ENCODE measurements at regions not wholly inside any gene's neighbourhood (a gene's known extent, or its start where the extent isn't known, plus 50 kb on each side); places are given as distances from the start of the nearest gene placed in this dataset.

DNA sequence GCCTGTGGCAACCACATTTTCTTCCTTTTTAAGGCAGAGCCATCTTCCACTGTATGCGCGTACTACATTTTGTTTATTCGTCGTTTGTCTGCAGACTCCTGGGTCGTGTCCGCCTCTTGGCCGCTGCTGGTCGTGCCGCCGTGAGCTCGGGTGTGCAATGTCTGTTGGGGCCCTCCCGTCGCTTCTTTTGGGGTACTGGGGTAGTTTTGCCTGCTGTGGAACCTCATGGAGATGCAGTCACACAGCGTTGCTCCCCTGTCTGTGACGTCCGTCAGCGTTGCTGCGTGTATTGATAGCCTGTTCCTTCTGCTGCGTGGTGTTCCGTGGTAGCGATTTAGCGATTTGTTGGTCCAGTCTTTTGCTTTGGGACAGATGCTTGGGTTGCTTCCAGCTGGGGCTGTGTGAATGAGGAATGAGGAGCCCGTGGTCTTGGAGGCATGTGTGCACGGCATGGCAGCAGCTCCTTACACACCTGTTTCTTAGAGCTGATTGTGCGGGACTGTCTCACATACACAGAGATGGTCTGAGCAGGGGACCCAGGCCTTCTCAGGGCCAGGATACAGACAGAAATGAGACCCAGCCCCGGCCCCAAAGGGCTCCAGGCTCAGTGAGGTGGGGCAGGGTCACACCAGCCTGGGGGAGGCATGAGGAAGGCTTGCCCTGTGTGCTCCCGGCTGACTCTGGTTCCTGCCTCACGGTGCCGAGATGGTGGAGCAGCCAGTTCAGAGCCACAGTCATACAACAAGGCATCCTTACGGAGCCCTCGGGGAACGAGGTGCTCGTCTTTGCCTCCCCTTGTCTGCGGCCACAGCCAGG lies 78.4 kb upstream of the GSE1 start:
- Histone ChIP-seq H3K4me3 (no peak overlapping the region), H3K4me1 (peaks cover 21% of the 10 kb centered on the region), H3K27me3 (no peaks in the 10 kb centered on the region), H3K36me3 (no peaks in the 10 kb centered on the region), H3K27ac (no peak overlapping the region), H3K9me3 (no peaks in the 10 kb centered on the region)
- no peak for DNase-seq (ENCODE audit: extremely low spot score in 2 of 2)
- no peak for TF ChIP-seq POLR2AphosphoS5 (IDR thresholded peaks at IDR 0.05; ENCODE audit: insufficient read depth in 1 of 2, low read depth in 1 of 2)
- TF ChIP-seq POLR2A (IDR thresholded peaks at IDR 0.05) = no peak
- TF ChIP-seq, protein P1, sequence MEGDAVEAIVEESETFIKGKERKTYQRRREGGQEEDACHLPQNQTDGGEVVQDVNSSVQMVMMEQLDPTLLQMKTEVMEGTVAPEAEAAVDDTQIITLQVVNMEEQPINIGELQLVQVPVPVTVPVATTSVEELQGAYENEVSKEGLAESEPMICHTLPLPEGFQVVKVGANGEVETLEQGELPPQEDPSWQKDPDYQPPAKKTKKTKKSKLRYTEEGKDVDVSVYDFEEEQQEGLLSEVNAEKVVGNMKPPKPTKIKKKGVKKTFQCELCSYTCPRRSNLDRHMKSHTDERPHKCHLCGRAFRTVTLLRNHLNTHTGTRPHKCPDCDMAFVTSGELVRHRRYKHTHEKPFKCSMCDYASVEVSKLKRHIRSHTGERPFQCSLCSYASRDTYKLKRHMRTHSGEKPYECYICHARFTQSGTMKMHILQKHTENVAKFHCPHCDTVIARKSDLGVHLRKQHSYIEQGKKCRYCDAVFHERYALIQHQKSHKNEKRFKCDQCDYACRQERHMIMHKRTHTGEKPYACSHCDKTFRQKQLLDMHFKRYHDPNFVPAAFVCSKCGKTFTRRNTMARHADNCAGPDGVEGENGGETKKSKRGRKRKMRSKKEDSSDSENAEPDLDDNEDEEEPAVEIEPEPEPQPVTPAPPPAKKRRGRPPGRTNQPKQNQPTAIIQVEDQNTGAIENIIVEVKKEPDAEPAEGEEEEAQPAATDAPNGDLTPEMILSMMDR (IDR thresholded peaks at IDR 0.05) = no peak
- intact Hi-C loops (cut with DNase I) = no loop called here

DNA sequence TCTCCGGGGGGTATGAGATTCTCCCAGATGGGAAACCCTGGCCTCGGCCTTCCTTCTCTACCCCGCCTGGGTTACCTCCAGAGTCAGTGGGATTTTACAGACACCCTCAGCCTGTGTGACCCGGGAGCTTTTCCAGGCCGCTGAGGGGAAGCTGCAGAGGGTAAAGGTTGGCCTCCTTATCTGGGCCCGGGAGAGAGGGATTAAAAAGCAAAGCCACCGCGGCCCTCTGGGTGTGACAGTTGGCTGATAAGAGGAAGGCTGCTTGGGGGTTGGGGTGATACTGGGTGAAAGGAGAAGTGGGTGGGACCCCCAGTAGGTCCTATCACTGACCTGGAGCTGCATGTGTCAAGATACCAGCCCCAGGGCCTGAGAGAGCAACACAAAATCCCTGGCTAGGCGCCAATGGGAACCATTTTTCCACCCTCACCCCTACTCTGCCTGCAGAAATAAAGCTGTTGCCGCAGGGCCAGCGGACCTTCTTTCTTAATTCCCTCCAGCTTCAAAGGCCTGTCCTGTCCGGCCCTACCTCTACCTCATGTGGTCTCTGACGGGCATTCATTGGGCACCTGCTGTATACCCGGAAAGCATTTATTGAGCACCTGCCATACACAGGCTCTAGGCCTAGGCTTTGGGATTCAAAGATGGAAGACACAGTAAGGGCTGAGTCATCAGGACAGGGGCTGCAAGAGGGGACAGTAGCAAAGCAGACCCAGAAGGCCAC lies 77.6 kb upstream of the GSE1 start:
- H3K9me3 ChIP-seq = no peaks in the 10 kb centered on the region
- H3K27ac ChIP-seq = no peak overlapping the region
- DNase-seq (ENCODE audit: extremely low spot score in 2 of 2) = no peak
- no peak overlapping the region for H3K4me3 ChIP-seq
- H3K4me1 ChIP-seq = peaks cover 21% of the 10 kb centered on the region
- no peaks in the 10 kb centered on the region for H3K36me3 ChIP-seq
- no peaks in the 10 kb centered on the region for H3K27me3 ChIP-seq
- intact Hi-C loops (cut with DNase I) = no loop called here
- TF ChIP-seq POLR2AphosphoS5 (IDR thresholded peaks at IDR 0.05; ENCODE audit: insufficient read depth in 1 of 2, low read depth in 1 of 2) = no peak
- TF ChIP-seq, protein P1 (IDR thresholded peaks at IDR 0.05) = no peak
- TF ChIP-seq POLR2A (IDR thresholded peaks at IDR 0.05) = no peak

GRCh38 chr16:85536073-85536410 lies 77.1 kb upstream of the GSE1 start:
- Histone ChIP-seq H3K4me3 (no peak overlapping the region), H3K27me3 (no peaks in the 10 kb centered on the region), H3K4me1 (peaks cover 23% of the 10 kb centered on the region), H3K27ac (no peak overlapping the region), H3K36me3 (no peaks in the 10 kb centered on the region), H3K9me3 (no peaks in the 10 kb centered on the region)
- DNase-seq (ENCODE audit: extremely low spot score in 2 of 2) = no peak
- TF ChIP-seq, protein P1 (IDR thresholded peaks at IDR 0.05) = no peak
- TF ChIP-seq POLR2AphosphoS5 (IDR thresholded peaks at IDR 0.05; ENCODE audit: insufficient read depth in 1 of 2, low read depth in 1 of 2) (no peak), POLR2A (IDR thresholded peaks at IDR 0.05) (no peak)
- intact Hi-C loops (cut with DNase I) = no loop called here

DNA sequence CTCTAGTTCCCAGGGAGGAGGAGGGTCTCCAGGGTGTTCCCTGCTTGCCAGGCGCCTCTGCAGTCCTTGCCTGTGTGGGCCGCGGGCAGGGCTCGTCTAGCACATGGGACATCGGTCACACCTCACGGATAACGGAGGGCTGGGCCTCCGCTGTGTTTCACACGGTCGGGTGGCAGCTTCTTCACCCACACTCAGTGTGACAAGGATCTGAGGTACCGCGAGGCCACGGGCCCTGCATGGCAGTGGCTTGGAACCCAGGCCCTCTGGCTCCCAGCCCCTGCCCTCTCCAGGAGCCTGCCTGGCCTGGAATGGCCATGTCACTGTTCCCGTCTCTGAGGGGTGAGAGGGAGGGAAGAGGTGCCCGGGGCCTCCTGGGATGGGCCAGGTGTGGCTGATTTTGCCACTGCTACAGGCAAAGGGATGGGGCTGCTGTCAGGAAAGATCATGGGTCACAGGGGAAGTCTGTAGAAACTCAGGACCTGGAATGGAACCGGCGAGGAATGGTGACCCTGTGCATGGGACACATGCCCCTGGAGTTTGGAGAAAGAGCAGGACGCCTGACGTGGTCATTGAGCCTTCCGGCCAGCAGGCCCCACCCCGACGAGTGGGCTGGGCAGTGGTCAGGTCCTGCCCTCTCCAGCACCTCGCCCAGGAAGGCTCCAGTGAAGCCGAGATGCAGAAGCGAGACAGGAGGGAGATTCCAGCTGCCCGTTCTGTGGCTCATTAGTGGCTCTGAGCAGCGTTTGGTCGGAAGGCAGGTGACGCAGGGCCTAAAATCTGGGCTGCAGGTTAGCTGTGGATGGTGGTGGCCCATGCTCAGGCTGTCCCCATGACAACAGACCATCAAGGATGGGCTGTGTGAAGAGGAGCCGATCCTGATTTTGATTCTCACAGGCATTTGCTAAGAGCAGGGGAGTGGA lies 76.5 kb upstream of the GSE1 start:
- Histone ChIP-seq H3K9me3 (no peaks in the 10 kb centered on the region), H3K4me1 (peaks cover 29% of the 10 kb centered on the region), H3K36me3 (no peaks in the 10 kb centered on the region), H3K4me3 (no peak overlapping the region), H3K27me3 (no peaks in the 10 kb centered on the region), H3K27ac (no peak overlapping the region)
- DNase-seq (ENCODE audit: extremely low spot score in 2 of 2) = no peak
- TF ChIP-seq, protein P1 (IDR thresholded peaks at IDR 0.05) = no peak
- TF ChIP-seq POLR2AphosphoS5 (IDR thresholded peaks at IDR 0.05; ENCODE audit: insufficient read depth in 1 of 2, low read depth in 1 of 2) = no peak
- TF ChIP-seq POLR2A (IDR thresholded peaks at IDR 0.05) = no peak
- intact Hi-C loops (cut with DNase I) = no loop called here

Measured in vagina (tissue), 2 donors.